T47D (cell line): ENCODE measurements at regions not wholly inside any gene's neighbourhood (a gene's known extent, or its start where the extent isn't known, plus 50 kb on each side); places are given as distances from the start of the nearest gene placed in this dataset.
"Not testable (repeated sequence)": the region's sequence is repeated elsewhere in the genome, so short reads cannot be mapped to it uniquely, and the experiment has no call there.

Source experiments
- DNase-seq, 2 experiments: peaks; one replicate each; pipeline versions ENCODE4 v3.0.0 to v3.0.0-alpha.2; 2011 to 2012; ENCODE audit warnings: low read depth in 1 of 2, low spot score in 1 of 2
- JUND ChIP-seq: IDR thresholded peaks from 2 replicates; pipeline ENCODE4 v1.6.1; 2012; ENCODE audit warnings: low read depth
- in situ Hi-C: cut with HindIII; loops from 2 replicates; pipeline ENCODE4 v1.10.0; 2016; ENCODE audit warnings: low sequenced_read_pairs, low pct_unique_long_range_greater_than_20kb

DNA sequence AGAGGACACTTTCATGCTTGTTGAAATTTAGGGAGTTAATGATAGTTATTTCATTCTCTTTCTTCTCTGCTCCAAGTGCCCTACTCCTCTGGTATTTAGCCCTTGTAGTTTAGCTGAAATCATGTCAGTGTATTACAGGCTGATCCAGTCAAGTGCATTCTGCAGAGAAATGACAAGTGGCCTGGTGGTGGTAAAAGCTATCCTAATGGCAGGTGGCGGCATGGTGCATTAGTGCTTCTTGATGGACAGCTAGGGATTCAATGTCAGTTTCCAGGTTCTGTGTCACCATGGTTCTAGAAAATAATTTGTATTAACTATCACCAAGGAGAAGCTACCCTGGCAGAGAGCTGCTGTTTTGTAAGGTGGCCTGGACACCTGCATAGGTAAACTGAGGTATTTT is 90.0 kb upstream of the BNIP2 start:
- in situ Hi-C loops: no loop called here
- no peak for TF ChIP-seq JUND
- no peak for DNase-seq

GRCh38 chr15:59764775-59765174 is 75.7 kb upstream of the BNIP2 start:
- in situ Hi-C loops: no loop called here
- TF ChIP-seq JUND: no peak
- no peak for DNase-seq

DNA sequence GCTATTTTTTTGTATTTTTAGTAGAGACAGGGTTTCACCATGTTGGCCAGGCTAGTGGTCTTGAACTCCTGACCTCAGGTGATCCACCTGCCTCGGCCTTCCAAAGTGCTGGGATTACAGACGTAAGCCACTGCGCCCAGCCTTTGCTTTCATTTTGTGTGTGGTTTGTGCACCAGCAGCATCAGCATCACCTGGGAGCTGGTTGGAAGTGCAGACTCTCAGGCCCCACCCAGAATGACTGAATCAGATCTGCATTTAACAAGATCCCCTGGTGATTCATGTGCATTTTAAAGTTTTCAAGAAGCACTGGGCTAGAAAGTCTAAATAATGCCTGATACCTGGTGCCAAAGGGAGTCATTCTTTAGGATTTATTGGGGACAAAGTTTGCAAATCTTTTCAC is 73.4 kb upstream of the BNIP2 start:
- in situ Hi-C loops: no loop called here
- DNase-seq: no peak
- TF ChIP-seq JUND: no peak

GRCh38 chr15:59760256-59760655 is 71.1 kb upstream of the BNIP2 start:
- in situ Hi-C loops, DNase-seq: not testable (repeated sequence)

DNA sequence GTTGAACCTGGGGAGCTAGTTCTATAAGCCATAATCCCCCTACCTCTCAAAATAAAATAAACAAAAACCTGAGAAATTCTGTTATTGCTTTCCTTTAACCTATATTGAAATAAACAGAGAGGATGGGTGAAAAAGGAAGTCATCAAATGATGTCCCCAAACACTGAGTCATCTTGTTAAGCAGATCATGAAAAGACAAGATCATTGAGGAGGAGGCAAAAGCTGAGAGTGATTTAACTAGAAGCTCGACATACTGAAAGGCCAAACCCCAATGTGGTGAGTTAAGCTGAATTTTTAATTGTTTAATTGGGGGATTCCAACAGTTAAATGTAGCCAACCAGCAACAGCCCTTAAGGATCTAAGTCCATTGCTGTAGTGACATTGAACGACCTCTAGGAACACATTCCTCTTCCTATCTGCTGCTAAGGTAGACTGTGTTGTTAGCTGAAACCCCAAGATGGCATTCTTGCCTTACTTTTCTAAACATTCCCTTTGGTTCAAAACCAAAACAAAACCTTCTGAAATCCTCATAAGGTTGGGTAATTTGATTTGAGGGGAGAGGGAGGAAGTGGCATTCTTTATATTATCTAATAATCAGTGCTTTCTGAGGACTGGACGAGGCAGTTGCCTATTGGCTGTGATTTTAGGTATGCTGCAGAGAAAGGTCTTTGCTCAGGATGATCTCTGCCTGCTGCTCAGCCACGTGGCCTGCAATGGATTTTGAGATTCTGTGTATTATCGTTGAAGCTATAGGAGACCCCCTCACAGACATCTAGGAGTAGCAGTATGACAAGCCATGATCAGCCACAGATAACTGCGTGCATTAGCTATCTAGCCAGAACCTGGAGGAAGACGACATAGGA is 62.7 kb upstream of the BNIP2 start:
- DNase-seq: peak in 1 of 2 experiments; percentile 28
- no peak for TF ChIP-seq JUND
- in situ Hi-C loops: no loop called here

DNA sequence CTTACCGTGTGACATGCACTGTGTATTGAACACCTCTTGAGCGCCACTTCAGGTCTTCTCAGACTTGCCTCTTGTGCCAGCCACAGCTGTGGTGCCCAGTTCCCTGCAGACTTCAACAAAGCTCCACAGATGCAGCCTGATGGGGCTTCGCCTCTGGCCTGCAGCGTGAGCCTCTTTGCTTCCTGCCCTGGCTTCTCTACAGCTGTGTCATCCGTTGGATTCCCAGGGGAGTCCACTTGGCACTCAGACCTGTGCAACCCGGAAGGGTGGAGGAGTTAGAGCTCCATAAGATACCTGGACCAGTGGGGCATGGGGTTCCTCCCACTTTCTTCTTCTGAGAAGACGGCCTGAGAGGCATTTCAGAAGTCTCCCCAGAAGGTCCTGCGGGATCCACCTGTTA is 57.7 kb upstream of the BNIP2 start:
- no peak for TF ChIP-seq JUND
- no peak for DNase-seq
- in situ Hi-C loops: no loop called here

- TF ChIP-seq JUND: no peak
- in situ Hi-C loops: no loop called here
- peak in 1 of 2 experiments; percentile 48 for DNase-seq
These were observed 52.3 kb upstream of the BNIP2 start for GRCh38 chr15:59741274-59741906.

- DNase-seq: no peak
- TF ChIP-seq JUND: no peak
- in situ Hi-C loops: no loop called here
These were observed 50.6 kb upstream of the BNIP2 start for GRCh38 chr15:59739557-59740186.
